A549 (cell line): ENCODE measurements at regions not wholly inside any gene's neighbourhood (a gene's known extent, or its start where the extent isn't known, plus 50 kb on each side); places are given as distances from the start of the nearest gene placed in this dataset.

ENCODE experiments used
- ATAC-seq, 2 experiments: fragments of 200-7000 bp in 1 of 2; fragments of >200 bp in 1 of 2; cut with Nextera tagmentation in 1 of 2; cut with Tn5 transposase in 1 of 2; 3 replicates each; pipeline versions ENCODE4 v1.8.0 to v1.9.1; 2018 to 2020; ENCODE audit warnings: mild to moderate bottlenecking in 1 of 2, moderate library complexity in 1 of 2
- CTCF ChIA-PET: fragments of 300-600 bp; sonication (Branson Sonifier 250); formaldehyde crosslinking; extraction: SDS; loops from one replicate; lab custom pipeline; 2021; ENCODE audit warnings: antibody characterized with exemption, inconsistent platforms; lab: Yijun Ruan, JAX
- POLR2A ChIA-PET: fragments of 350-600 bp; formaldehyde crosslinking; extraction: SDS; loops from one replicate; lab custom pipeline; 2021; ENCODE audit warnings: antibody characterized with exemption, inconsistent platforms; lab: Yijun Ruan, JAX
- DNase-seq, 2 experiments: peaks; one replicate each; pipeline versions ENCODE4 v3.0.0 to v3.0.0-alpha.2; 2011 to 2016; ENCODE audit warnings: low read depth in 1 of 2, low spot score in 1 of 2
- FAIRE-seq: peaks from 2 replicates; lab custom pipeline; 2011; peaks lifted over from hg19 to GRCh38; lab: Jason Lieb, UNC
- H3K27ac ChIP-seq, 2 experiments: fragments of >200 bp; sonication (Bioruptor Twin); formaldehyde crosslinking; 3 replicates each; pipeline ENCODE4 v1.5.1; 2016 to 2017
- H3K4me1 ChIP-seq: fragments of >200 bp; sonication (Bioruptor Twin); formaldehyde crosslinking; 3 replicates; pipeline ENCODE4 v1.6.1; 2016
- H3K4me2 ChIP-seq: fragments of >200 bp; sonication (Bioruptor Twin); formaldehyde crosslinking; 3 replicates; pipeline ENCODE4 v1.6.1; 2016
- H3K4me3 ChIP-seq: fragments of >200 bp; sonication (Bioruptor Twin); formaldehyde crosslinking; 3 replicates; pipeline ENCODE4 v1.5.1; 2016
- H3K9me3 ChIP-seq: fragments of >200 bp; sonication (Bioruptor Twin); formaldehyde crosslinking; 3 replicates; pipeline ENCODE4 v1.6.1; 2016
- BHLHE40 ChIP-seq: IDR thresholded peaks from 2 replicates; pipeline ENCODE4 v1.6.1; 2012; ENCODE audit warnings: low read depth, low read length, inconsistent platforms
- CBX8 ChIP-seq: fragments of 200-600 bp; sonication (generic); IDR thresholded peaks from 2 replicates; pipeline ENCODE4 v1.6.1; 2016
- CHD2 ChIP-seq: fragments of 150-350 bp; IDR thresholded peaks from 2 replicates; pipeline ENCODE4 v1.6.1; 2014; ENCODE audit warnings: low read length; ENCODE audit not compliant: partially characterized antibody
- CHD4 ChIP-seq: fragments of 200-600 bp; sonication (generic); IDR thresholded peaks from 2 replicates; pipeline ENCODE4 v1.6.1; 2016; ENCODE audit warnings: antibody characterized with exemption, mild to moderate bottlenecking, borderline replicate concordance
- ELK1 ChIP-seq: fragments of 150-350 bp; IDR thresholded peaks from 2 replicates; pipeline ENCODE4 v1.6.1; 2014; ENCODE audit warnings: low read depth, mild to moderate bottlenecking, low read length
- ESRRA ChIP-seq: fragments of 150-350 bp; IDR thresholded peaks from 2 replicates; pipeline ENCODE4 v1.6.1; 2014; ENCODE audit warnings: mild to moderate bottlenecking, low read length, borderline replicate concordance
- GATA3 ChIP-seq: IDR thresholded peaks from 2 replicates; pipeline ENCODE4 v1.6.1; 2012; ENCODE audit warnings: borderline replicate concordance
- HEYL ChIP-seq: fragments of 250-450 bp; sonication (Bioruptor Pico); IDR thresholded peaks from 2 replicates; pipeline ENCODE4 v1.8.0; 2021; ENCODE audit warnings: mild to moderate bottlenecking, moderate library complexity
- HOXB5 ChIP-seq: fragments of 250-450 bp; sonication (Bioruptor Pico); IDR thresholded peaks from 2 replicates; pipeline ENCODE4 v1.5.0; 2020; ENCODE audit warnings: mild to moderate bottlenecking, moderate library complexity
- JUN ChIP-seq, 2 experiments: fragments of >200 bp; sonication (Bioruptor Twin); formaldehyde crosslinking; IDR thresholded peaks; 2 replicates in 1 of 2; 3 replicates in 1 of 2; pipeline ENCODE4 v1.6.1; 2016 to 2017
- MAFK ChIP-seq: fragments of 450-650 bp; IDR thresholded peaks from 2 replicates; pipeline ENCODE4 v1.6.1; 2014; ENCODE audit not compliant: partially characterized antibody
- MYC ChIP-seq: IDR thresholded peaks from 2 replicates; pipeline ENCODE4 v1.6.1; 2012; ENCODE audit warnings: mild to moderate bottlenecking, inconsistent platforms, low read length, improper control_type of control experiment, borderline replicate concordance
- PBX3 ChIP-seq: IDR thresholded peaks from 2 replicates; pipeline ENCODE4 v1.6.1; 2012
- POLR2A ChIP-seq: IDR thresholded peaks from 2 replicates; pipeline ENCODE4 v1.6.1; 2012; ENCODE audit warnings: mild to moderate bottlenecking, low read length
- POLR2AphosphoS2 ChIP-seq: conservative IDR thresholded peaks from 2 replicates; pipeline ENCODE4 v1.6.1; 2012; ENCODE audit warnings: low read length, improper control_type of control experiment, inconsistent platforms
- RARB ChIP-seq: fragments of 250-450 bp; sonication (Bioruptor Pico); IDR thresholded peaks from 2 replicates; pipeline ENCODE4 v1.8.0; 2021; ENCODE audit warnings: mild to moderate bottlenecking, moderate library complexity
- RCOR1 ChIP-seq: fragments of 150-350 bp; IDR thresholded peaks from 2 replicates; pipeline ENCODE4 v1.6.1; 2014; ENCODE audit warnings: antibody characterized with exemption, low read length, low read depth
- ZC3H11A ChIP-seq: fragments of 450-650 bp; IDR thresholded peaks from 2 replicates; pipeline ENCODE4 v1.6.1; 2014; ENCODE audit warnings: antibody characterized with exemption, mild to moderate bottlenecking
- ZSCAN20 ChIP-seq: fragments of 250-450 bp; sonication (Bioruptor Pico); IDR thresholded peaks from 2 replicates; pipeline ENCODE4 v1.8.0; 2022; ENCODE audit warnings: mild to moderate bottlenecking, moderate library complexity
- WGBS: methylation state at CpG from one replicate; pipeline ENCODE4 v1.1.6; 2017; ENCODE audit errors: missing lambda C conversion rate; 5-methylcytosine and 5-hydroxymethylcytosine counted together
- TF ChIP-seq, protein P1 (sequence below): fragments of 250-450 bp; sonication (Bioruptor Pico); IDR thresholded peaks from 2 replicates; pipeline ENCODE4 v1.5.0; 2021; ENCODE audit warnings: mild to moderate bottlenecking, moderate library complexity, borderline replicate concordance
- TF ChIP-seq, protein P2 (sequence below): fragments of 250-450 bp; sonication (Bioruptor Pico); IDR thresholded peaks from 2 replicates; pipeline ENCODE4 v1.5.0; 2020; ENCODE audit warnings: low read depth, mild to moderate bottlenecking, moderate library complexity

GRCh38 chr11:29026286-29026685 lies 918.1 kb downstream of the METTL15 start:
- CTCF ChIA-PET: no interaction called here
- FAIRE-seq: no peak

GRCh38 chr11:29025001-29025400 lies 916.8 kb downstream of the METTL15 start:
- CTCF ChIA-PET: no interaction called here
- H3K4me2 ChIP-seq: no peak overlapping the region
- POLR2A ChIA-PET: no interaction called here
- FAIRE-seq: no peak
- TF ChIP-seq HOXB5 (CRISPR knock-in tag): no peak
- TF ChIP-seq RARB: no peak
- no peak for TF ChIP-seq RCOR1
- TF ChIP-seq, protein P1, sequence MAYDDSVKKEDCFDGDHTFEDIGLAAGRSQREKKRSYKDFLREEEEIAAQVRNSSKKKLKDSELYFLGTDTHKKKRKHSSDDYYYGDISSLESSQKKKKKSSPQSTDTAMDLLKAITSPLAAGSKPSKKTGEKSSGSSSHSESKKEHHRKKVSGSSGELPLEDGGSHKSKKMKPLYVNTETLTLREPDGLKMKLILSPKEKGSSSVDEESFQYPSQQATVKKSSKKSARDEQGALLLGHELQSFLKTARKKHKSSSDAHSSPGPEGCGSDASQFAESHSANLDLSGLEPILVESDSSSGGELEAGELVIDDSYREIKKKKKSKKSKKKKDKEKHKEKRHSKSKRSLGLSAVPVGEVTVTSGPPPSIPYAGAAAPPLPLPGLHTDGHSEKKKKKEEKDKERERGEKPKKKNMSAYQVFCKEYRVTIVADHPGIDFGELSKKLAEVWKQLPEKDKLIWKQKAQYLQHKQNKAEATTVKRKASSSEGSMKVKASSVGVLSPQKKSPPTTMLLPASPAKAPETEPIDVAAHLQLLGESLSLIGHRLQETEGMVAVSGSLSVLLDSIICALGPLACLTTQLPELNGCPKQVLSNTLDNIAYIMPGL: no peak
- no peak for TF ChIP-seq CBX8
- TF ChIP-seq PBX3: no peak
- TF ChIP-seq ELK1: no peak
- no peak for TF ChIP-seq MAFK
- TF ChIP-seq, protein P2, sequence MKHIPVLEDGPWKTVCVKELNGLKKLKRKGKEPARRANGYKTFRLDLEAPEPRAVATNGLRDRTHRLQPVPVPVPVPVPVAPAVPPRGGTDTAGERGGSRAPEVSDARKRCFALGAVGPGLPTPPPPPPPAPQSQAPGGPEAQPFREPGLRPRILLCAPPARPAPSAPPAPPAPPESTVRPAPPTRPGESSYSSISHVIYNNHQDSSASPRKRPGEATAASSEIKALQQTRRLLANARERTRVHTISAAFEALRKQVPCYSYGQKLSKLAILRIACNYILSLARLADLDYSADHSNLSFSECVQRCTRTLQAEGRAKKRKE (CRISPR knock-in tag): no peak
- no peak for TF ChIP-seq MYC
- no peak for TF ChIP-seq HEYL
- TF ChIP-seq JUN (IDR thresholded peaks at IDR 0.05): no peak
- no peak for TF ChIP-seq ZSCAN20 (CRISPR knock-in tag)
- no peak for TF ChIP-seq POLR2A
- no peak for TF ChIP-seq ESRRA
- TF ChIP-seq, all 56 proteins: peak for 0
- WGBS: 90% methylated on average over 3 of the region's 3 CpGs
- H3K9me3 ChIP-seq: peaks cover 72% of the 10 kb centered on the region
- ATAC-seq (no peak), DNase-seq (no peak)
- H3K4me3 ChIP-seq: no peak overlapping the region
- no peak overlapping the region for H3K27ac ChIP-seq
- peaks cover 3% of the 10 kb centered on the region for H3K4me1 ChIP-seq

More at GRCh38 chr11:29026286-29026685, 918.1 kb downstream of the METTL15 start:
- WGBS: 96% methylated on average over 2 of the region's 2 CpGs
- Histone ChIP-seq H3K4me1 (no peaks in the 10 kb centered on the region), H3K9me3 (peaks cover 77% of the 10 kb centered on the region), H3K4me3 (no peak overlapping the region), H3K4me2 (no peak overlapping the region)
- no peak for DNase-seq
- ATAC-seq: no peak
- no peak for TF ChIP-seq GATA3
- no peak for TF ChIP-seq POLR2AphosphoS2
- TF ChIP-seq PBX3: no peak
- no peak for TF ChIP-seq ZC3H11A
- TF ChIP-seq CHD2: no peak
- no peak for TF ChIP-seq CHD4
- no peak for TF ChIP-seq BHLHE40
- TF ChIP-seq, all 56 proteins: peak for 0
- POLR2A ChIA-PET: no interaction called here
- no peak overlapping the region for H3K27ac ChIP-seq
